ENCODE measurements at regions not wholly inside any gene's neighbourhood (a gene's known extent, or its start where the extent isn't known, plus 50 kb on each side); places are given as distances from the start of the nearest gene placed in this dataset.

DNA sequence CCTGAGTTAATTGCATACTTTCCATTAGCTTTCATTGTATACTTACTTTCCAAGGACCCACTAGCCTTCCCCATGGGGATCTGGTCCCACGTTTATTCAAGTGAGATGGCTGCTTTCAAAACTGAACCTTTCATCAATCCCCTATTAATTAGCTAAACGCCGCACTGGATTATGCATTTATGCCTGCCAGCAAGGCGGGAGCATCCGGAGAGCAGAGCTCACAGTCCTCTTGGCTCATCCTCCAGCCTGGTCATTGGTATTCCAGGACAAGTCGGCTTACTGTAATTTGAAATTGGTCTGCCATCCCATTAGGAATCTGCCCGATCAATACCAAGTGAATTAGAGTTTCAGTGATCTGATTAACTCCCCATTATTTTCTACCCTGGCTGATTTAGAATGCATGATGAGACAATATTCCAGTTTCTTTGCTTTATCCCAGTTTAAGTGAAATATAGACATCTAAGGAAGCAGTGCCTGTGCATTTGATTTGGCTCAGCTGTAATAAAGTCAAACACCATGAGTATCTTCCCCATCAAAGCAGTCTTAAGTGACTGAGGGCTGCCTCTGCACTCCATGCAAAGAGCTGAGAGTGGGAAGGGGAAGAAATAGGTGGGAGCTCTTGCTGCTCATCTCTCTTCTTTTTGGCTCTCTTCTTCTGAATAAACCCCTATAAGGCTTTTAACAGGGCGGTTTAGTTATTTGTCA, 411.4 kb downstream of the GPAT3 start:
- Histone ChIP-seq H3K36me3 (ENCODE audit: control insufficient read depth in 2 of 2, insufficient read depth in 2 of 2, low read length in 1 of 2) (no peaks in the 10 kb centered on the region), H3K9ac (ENCODE audit: control insufficient read depth, insufficient read depth, low read length) (no peak overlapping the region), H3K79me2 (ENCODE audit: control insufficient read depth, insufficient read depth, low read length) (no peaks in the 10 kb centered on the region), H3K4me1 (ENCODE audit: control insufficient read depth, insufficient read depth, low read length) (no peaks in the 10 kb centered on the region), H3K4me2 (ENCODE audit: control insufficient read depth, insufficient read depth) (no peak overlapping the region), H3K9me3 (replicated peaks; ENCODE audit: control insufficient read depth, insufficient read depth, low read length) (no peaks in the 10 kb centered on the region), H3K27ac (ENCODE audit: control insufficient read depth, insufficient read depth) (no peak overlapping the region), H3K27me3 (replicated peaks in 1 of 2; ENCODE audit: control insufficient read depth in 2 of 2, insufficient read depth in 2 of 2, low read length in 1 of 2) (no peaks in the 10 kb centered on the region), H4K20me1 (ENCODE audit: control insufficient read depth, insufficient read depth) (no peaks in the 10 kb centered on the region), H2AFZ (ENCODE audit: control insufficient read depth, low read depth, low read length) (no peak overlapping the region), H3K4me3 (no peak overlapping the region)
- WGBS (ENCODE audit: insufficient coverage, insufficient replicate concordance, low lambda C conversion rate, missing lambda C conversion rate), result 28% methylated on average over 8 of the region's 8 CpGs
- SMC1A ChIA-PET (ENCODE audit: uncharacterized antibody, unreplicated experiment), result interaction anchor here (0.7 to 1.1 kb wide), 2 partner anchors 11 to 54 kb away, joined by 3 read pairs; no protein-coding TSS in a partner anchor
- POLR2A ChIA-PET, result no interaction called here
- RAD21 ChIA-PET (ENCODE audit: unreplicated experiment), result no interaction called here
- no peak for FAIRE-seq
- BruUV-seq (replicated peaks), result no TSS peak
- no peak for DNase-seq (ENCODE audit: low read depth, low spot score)
- intact Hi-C loops (cut with micrococcal nuclease; ENCODE audit: unreplicated experiment) (no loop called here), in situ Hi-C loops (cut with MboI) (no loop called here)
- ATAC-seq, result no peak
- CTCF ChIA-PET, result no interaction called here
- TF ChIP-seq, protein P1, sequence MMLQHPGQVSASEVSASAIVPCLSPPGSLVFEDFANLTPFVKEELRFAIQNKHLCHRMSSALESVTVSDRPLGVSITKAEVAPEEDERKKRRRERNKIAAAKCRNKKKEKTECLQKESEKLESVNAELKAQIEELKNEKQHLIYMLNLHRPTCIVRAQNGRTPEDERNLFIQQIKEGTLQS (IDR thresholded peaks at IDR 0.05; ENCODE audit: borderline replicate concordance, extremely low read depth, low read depth, low read length), result no peak
- TF ChIP-seq SMC3 (IDR thresholded peaks at IDR 0.05; ENCODE audit: borderline replicate concordance, low read length), result no peak
- no peak for TF ChIP-seq YY1 (IDR thresholded peaks at IDR 0.05; ENCODE audit: low read depth, low read length)
- TF ChIP-seq, protein P2, sequence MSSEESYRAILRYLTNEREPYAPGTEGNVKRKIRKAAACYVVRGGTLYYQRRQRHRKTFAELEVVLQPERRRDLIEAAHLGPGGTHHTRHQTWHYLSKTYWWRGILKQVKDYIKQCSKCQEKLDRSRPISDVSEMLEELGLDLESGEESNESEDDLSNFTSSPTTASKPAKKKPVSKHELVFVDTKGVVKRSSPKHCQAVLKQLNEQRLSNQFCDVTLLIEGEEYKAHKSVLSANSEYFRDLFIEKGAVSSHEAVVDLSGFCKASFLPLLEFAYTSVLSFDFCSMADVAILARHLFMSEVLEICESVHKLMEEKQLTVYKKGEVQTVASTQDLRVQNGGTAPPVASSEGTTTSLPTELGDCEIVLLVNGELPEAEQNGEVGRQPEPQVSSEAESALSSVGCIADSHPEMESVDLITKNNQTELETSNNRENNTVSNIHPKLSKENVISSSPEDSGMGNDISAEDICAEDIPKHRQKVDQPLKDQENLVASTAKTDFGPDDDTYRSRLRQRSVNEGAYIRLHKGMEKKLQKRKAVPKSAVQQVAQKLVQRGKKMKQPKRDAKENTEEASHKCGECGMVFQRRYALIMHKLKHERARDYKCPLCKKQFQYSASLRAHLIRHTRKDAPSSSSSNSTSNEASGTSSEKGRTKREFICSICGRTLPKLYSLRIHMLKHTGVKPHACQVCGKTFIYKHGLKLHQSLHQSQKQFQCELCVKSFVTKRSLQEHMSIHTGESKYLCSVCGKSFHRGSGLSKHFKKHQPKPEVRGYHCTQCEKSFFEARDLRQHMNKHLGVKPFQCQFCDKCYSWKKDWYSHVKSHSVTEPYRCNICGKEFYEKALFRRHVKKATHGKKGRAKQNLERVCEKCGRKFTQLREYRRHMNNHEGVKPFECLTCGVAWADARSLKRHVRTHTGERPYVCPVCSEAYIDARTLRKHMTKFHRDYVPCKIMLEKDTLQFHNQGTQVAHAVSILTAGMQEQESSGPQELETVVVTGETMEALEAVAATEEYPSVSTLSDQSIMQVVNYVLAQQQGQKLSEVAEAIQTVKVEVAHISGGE (CRISPR knock-in tag; IDR thresholded peaks at IDR 0.05), result no peak
- TF ChIP-seq, protein P3, sequence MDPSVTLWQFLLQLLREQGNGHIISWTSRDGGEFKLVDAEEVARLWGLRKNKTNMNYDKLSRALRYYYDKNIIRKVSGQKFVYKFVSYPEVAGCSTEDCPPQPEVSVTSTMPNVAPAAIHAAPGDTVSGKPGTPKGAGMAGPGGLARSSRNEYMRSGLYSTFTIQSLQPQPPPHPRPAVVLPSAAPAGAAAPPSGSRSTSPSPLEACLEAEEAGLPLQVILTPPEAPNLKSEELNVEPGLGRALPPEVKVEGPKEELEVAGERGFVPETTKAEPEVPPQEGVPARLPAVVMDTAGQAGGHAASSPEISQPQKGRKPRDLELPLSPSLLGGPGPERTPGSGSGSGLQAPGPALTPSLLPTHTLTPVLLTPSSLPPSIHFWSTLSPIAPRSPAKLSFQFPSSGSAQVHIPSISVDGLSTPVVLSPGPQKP (IDR thresholded peaks at IDR 0.05; ENCODE audit: low read depth, low read length), result no peak
- TF ChIP-seq, protein P4, sequence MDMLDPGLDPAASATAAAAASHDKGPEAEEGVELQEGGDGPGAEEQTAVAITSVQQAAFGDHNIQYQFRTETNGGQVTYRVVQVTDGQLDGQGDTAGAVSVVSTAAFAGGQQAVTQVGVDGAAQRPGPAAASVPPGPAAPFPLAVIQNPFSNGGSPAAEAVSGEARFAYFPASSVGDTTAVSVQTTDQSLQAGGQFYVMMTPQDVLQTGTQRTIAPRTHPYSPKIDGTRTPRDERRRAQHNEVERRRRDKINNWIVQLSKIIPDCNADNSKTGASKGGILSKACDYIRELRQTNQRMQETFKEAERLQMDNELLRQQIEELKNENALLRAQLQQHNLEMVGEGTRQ (IDR thresholded peaks at IDR 0.05; ENCODE audit: borderline replicate concordance, low read depth, low read length), result no peak
- TF ChIP-seq MTA2 (IDR thresholded peaks at IDR 0.05; ENCODE audit: low read depth), result no peak
- no peak for TF ChIP-seq CREM (IDR thresholded peaks at IDR 0.05; ENCODE audit: low read depth)
- no peak for TF ChIP-seq HDAC2 (IDR thresholded peaks at IDR 0.05)
- TF ChIP-seq EZH2 (IDR thresholded peaks at IDR 0.05; ENCODE audit: borderline replicate concordance, control insufficient read depth, low read depth, low read length), result no peak
- no peak for TF ChIP-seq EGR1 (IDR thresholded peaks at IDR 0.05; ENCODE audit: borderline replicate concordance in 1 of 2, low read depth in 2 of 2, low read length in 2 of 2)
- TF ChIP-seq, protein P5, sequence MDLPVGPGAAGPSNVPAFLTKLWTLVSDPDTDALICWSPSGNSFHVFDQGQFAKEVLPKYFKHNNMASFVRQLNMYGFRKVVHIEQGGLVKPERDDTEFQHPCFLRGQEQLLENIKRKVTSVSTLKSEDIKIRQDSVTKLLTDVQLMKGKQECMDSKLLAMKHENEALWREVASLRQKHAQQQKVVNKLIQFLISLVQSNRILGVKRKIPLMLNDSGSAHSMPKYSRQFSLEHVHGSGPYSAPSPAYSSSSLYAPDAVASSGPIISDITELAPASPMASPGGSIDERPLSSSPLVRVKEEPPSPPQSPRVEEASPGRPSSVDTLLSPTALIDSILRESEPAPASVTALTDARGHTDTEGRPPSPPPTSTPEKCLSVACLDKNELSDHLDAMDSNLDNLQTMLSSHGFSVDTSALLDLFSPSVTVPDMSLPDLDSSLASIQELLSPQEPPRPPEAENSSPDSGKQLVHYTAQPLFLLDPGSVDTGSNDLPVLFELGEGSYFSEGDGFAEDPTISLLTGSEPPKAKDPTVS (IDR thresholded peaks at IDR 0.05; ENCODE audit: low read depth, low read length), result no peak
- TF ChIP-seq, protein P6, sequence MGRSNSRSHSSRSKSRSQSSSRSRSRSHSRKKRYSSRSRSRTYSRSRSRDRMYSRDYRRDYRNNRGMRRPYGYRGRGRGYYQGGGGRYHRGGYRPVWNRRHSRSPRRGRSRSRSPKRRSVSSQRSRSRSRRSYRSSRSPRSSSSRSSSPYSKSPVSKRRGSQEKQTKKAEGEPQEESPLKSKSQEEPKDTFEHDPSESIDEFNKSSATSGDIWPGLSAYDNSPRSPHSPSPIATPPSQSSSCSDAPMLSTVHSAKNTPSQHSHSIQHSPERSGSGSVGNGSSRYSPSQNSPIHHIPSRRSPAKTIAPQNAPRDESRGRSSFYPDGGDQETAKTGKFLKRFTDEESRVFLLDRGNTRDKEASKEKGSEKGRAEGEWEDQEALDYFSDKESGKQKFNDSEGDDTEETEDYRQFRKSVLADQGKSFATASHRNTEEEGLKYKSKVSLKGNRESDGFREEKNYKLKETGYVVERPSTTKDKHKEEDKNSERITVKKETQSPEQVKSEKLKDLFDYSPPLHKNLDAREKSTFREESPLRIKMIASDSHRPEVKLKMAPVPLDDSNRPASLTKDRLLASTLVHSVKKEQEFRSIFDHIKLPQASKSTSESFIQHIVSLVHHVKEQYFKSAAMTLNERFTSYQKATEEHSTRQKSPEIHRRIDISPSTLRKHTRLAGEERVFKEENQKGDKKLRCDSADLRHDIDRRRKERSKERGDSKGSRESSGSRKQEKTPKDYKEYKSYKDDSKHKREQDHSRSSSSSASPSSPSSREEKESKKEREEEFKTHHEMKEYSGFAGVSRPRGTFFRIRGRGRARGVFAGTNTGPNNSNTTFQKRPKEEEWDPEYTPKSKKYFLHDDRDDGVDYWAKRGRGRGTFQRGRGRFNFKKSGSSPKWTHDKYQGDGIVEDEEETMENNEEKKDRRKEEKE (IDR thresholded peaks at IDR 0.05), result no peak
